Hepatocyte (in vitro differentiated cells): ENCODE measurements at regions not wholly inside any gene's neighbourhood (a gene's known extent, or its start where the extent isn't known, plus 50 kb on each side); places are given as distances from the start of the nearest gene placed in this dataset.

ENCODE experiments used
- CTCF ChIP-seq: fragments of 200-600 bp; sonication (generic); IDR thresholded peaks from 2 replicates; pipeline ENCODE4 v1.5.1; 2016; ENCODE audit warnings: antibody characterized with exemption, mild to moderate bottlenecking; ENCODE audit not compliant: poor library complexity
- EZH2 ChIP-seq: fragments of 200-600 bp; sonication (generic); IDR thresholded peaks from 2 replicates; pipeline ENCODE4 v1.6.1; 2016; ENCODE audit warnings: antibody characterized with exemption, mild to moderate bottlenecking, borderline replicate concordance
- EZH2phosphoT487 ChIP-seq: fragments of 200-600 bp; sonication (generic); IDR thresholded peaks from one replicate; pipeline ENCODE4 v1.6.1; 2018; ENCODE audit warnings: antibody characterized with exemption, mild to moderate bottlenecking, low read depth, moderate library complexity; ENCODE audit not compliant: unreplicated experiment, severe bottlenecking

- TF ChIP-seq EZH2 (no peak), CTCF (no peak), EZH2phosphoT487 (no peak)
Observed at GRCh38 chr5:116795189-116795588, 220.6 kb upstream of the SEMA6A start.
